NCI-H345 treated with DMSO at 0.1 percent for 48 hours (cell line): ENCODE measurements at regions not wholly inside any gene's neighbourhood (a gene's known extent, or its start where the extent isn't known, plus 50 kb on each side); places are given as distances from the start of the nearest gene placed in this dataset.
"Not testable (repeated sequence)": the region's sequence is repeated elsewhere in the genome, so short reads cannot be mapped to it uniquely, and the experiment has no call there.

Experiments
- DNase-seq: peaks from one replicate; lab custom pipeline; 2025; ENCODE audit not compliant: unreplicated experiment; lab: John Stamatoyannopoulos, UW

- no peak for DNase-seq
Measured at GRCh38 chr7:4319280-4319679, 362.8 kb upstream of the FOXK1 start.

GRCh38 chr7:4325732-4326131 lies 356.4 kb upstream of the FOXK1 start:
- DNase-seq = no peak

GRCh38 chr7:4331711-4332110 lies 350.4 kb upstream of the FOXK1 start:
- DNase-seq = no peak

- DNase-seq = no peak
Measured at GRCh38 chr7:4338556-4338955, 343.5 kb upstream of the FOXK1 start.

- no peak for DNase-seq
Measured at GRCh38 chr7:4343272-4344247, 338.5 kb upstream of the FOXK1 start.

- DNase-seq = no peak
Measured at GRCh38 chr7:4345004-4345403, 337.1 kb upstream of the FOXK1 start.

GRCh38 chr7:4352069-4352468 lies 330.0 kb upstream of the FOXK1 start:
- no peak for DNase-seq

- no peak for DNase-seq
Measured at GRCh38 chr7:4361774-4362173, 320.3 kb upstream of the FOXK1 start.

GRCh38 chr7:4383584-4383983 lies 298.5 kb upstream of the FOXK1 start:
- DNase-seq = no peak

- no peak for DNase-seq
Measured at GRCh38 chr7:4386190-4386589, 295.9 kb upstream of the FOXK1 start.

- not testable (repeated sequence) for DNase-seq
Measured at GRCh38 chr7:4391103-4391502, 291.0 kb upstream of the FOXK1 start.

GRCh38 chr7:4394736-4395135 lies 287.4 kb upstream of the FOXK1 start:
- no peak for DNase-seq

- no peak for DNase-seq
Measured at GRCh38 chr7:4399121-4399520, 283.0 kb upstream of the FOXK1 start.

- no peak for DNase-seq
Measured at GRCh38 chr7:4399596-4399995, 282.5 kb upstream of the FOXK1 start.

- DNase-seq = no peak
Measured at GRCh38 chr7:4406288-4407058, 275.6 kb upstream of the FOXK1 start.

GRCh38 chr7:4409946-4410345 lies 272.1 kb upstream of the FOXK1 start:
- no peak for DNase-seq

GRCh38 chr7:4416396-4417056 lies 265.6 kb upstream of the FOXK1 start:
- DNase-seq = no peak

GRCh38 chr7:4428526-4428925 lies 253.6 kb upstream of the FOXK1 start:
- DNase-seq = no peak

- DNase-seq = no peak
Measured at GRCh38 chr7:4430227-4430626, 251.9 kb upstream of the FOXK1 start.

- DNase-seq = no peak
Measured at GRCh38 chr7:4434306-4434705, 247.8 kb upstream of the FOXK1 start.

GRCh38 chr7:4436361-4436895 lies 245.7 kb upstream of the FOXK1 start:
- DNase-seq = no peak
